Breast epithelium (tissue), 3 donors: ENCODE measurements at regions not wholly inside any gene's neighbourhood (a gene's known extent, or its start where the extent isn't known, plus 50 kb on each side); places are given as distances from the start of the nearest gene placed in this dataset.

Experiments used
- POLR2A ChIP-seq: fragments of 450-650 bp; IDR thresholded peaks from one replicate; pipeline ENCODE4 v1.6.1; 2016; ENCODE audit warnings: antibody characterized with exemption, mild to moderate bottlenecking, moderate library complexity
- TF ChIP-seq, protein P1 (sequence below), 3 donors: fragments of 450-650 bp; IDR thresholded peaks; one replicate each; pipeline ENCODE4 v1.5.1; 2016 to 2017; ENCODE audit warnings: antibody characterized with exemption in 3 of 3, mild to moderate bottlenecking in 3 of 3, moderate library complexity in 3 of 3

DNA sequence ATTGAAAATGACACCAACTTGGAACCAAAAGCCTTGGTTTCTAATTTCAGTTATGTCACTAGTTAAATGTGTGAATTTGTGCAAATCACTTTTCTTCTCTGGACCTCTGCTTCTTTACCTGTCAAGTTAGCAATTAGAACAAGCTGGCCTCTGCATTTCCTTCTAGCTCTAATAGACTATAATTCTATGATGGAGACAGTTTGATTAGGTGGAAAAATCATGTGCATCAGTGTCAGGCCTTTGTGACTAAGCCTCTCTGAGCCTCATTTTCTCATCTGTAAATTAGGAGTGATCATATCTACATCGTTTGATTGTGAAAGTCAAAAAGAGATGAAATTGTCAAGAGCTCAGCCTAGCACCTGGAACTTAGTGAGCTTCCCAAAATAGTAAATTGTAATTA lies 712.9 kb downstream of the MECOM start:
- no peak for TF ChIP-seq POLR2A
- TF ChIP-seq, protein P1, sequence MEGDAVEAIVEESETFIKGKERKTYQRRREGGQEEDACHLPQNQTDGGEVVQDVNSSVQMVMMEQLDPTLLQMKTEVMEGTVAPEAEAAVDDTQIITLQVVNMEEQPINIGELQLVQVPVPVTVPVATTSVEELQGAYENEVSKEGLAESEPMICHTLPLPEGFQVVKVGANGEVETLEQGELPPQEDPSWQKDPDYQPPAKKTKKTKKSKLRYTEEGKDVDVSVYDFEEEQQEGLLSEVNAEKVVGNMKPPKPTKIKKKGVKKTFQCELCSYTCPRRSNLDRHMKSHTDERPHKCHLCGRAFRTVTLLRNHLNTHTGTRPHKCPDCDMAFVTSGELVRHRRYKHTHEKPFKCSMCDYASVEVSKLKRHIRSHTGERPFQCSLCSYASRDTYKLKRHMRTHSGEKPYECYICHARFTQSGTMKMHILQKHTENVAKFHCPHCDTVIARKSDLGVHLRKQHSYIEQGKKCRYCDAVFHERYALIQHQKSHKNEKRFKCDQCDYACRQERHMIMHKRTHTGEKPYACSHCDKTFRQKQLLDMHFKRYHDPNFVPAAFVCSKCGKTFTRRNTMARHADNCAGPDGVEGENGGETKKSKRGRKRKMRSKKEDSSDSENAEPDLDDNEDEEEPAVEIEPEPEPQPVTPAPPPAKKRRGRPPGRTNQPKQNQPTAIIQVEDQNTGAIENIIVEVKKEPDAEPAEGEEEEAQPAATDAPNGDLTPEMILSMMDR (IDR thresholded peaks at IDR 0.05): no peak
